AG04450 (cell line): ENCODE measurements at regions not wholly inside any gene's neighbourhood (a gene's known extent, or its start where the extent isn't known, plus 50 kb on each side); places are given as distances from the start of the nearest gene placed in this dataset.

ENCODE experiments used
- CTCF ChIA-PET: fragments of 300-600, 350-600 bp; formaldehyde crosslinking; extraction: SDS; loops from one replicate; lab custom pipeline; 2022; ENCODE audit warnings: antibody characterized with exemption, inconsistent platforms; lab: Charles Lee
- POLR2A ChIA-PET: fragments of 350-600 bp; formaldehyde crosslinking; extraction: SDS; loops from one replicate; lab custom pipeline; 2021; ENCODE audit warnings: antibody characterized with exemption, inconsistent platforms; lab: Yijun Ruan, JAX
- DNase-seq: peaks from one replicate; pipeline ENCODE4 v3.0.0-alpha.2; 2011; ENCODE audit warnings: low read depth, low spot score
- H3K27ac ChIP-seq: one replicate; pipeline ENCODE4 v1.5.1; 2012; ENCODE audit warnings: low read depth, low read length, control low read depth
- H3K27me3 ChIP-seq: one replicate; pipeline ENCODE4 v1.6.0; 2012; ENCODE audit warnings: low read length; ENCODE audit not compliant: control insufficient read depth, insufficient read depth
- H3K4me3 ChIP-seq: 2 replicates; pipeline ENCODE4 v1.5.1; 2011; ENCODE audit warnings: mild to moderate bottlenecking, low read depth, low read length, control low read depth
- H3K9me3 ChIP-seq: 2 replicates; pipeline ENCODE4 v1.5.1; 2012; ENCODE audit warnings: low read length; ENCODE audit not compliant: control insufficient read depth, insufficient read depth
- CTCF ChIP-seq: IDR thresholded peaks from 2 replicates; pipeline ENCODE4 v1.5.1; 2011; ENCODE audit warnings: low read depth, low read length, control low read depth, inconsistent platforms

DNA sequence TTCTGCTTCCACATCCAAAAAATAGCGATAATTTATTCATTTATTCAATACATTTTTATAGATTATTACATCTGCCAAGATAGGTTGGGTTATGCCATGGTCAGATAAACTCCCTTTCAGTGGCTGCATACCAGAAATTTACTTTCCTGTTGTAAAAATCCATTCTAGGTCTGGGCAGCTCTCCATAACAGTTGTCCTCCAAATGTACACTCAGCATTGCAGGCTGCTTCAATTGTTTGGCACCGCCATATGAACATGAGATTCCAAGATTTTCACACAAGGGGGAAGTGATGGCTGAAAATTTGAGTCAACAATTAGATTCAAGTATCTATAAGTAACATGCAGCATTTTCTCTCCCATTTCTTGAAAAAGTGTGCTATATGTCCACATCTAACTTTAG is 568.7 kb downstream of the ETV1 start:
- Histone ChIP-seq H3K27me3 (no peaks in the 10 kb centered on the region), H3K27ac (no peak overlapping the region), H3K4me3 (no peak overlapping the region), H3K9me3 (no peaks in the 10 kb centered on the region; the same call in 1 of the 2 replicates)
- CTCF ChIA-PET: no interaction called here
- no peak for DNase-seq
- no peak for TF ChIP-seq CTCF
- POLR2A ChIA-PET: no interaction called here

GRCh38 chr7:13421776-13422175 is 567.7 kb downstream of the ETV1 start:
- H3K9me3 ChIP-seq: no peaks in the 10 kb centered on the region; the same call in 1 of the 2 replicates
- POLR2A ChIA-PET: no interaction called here
- CTCF ChIA-PET: no interaction called here
- TF ChIP-seq CTCF: no peak
- DNase-seq: no peak
- no peak overlapping the region for H3K27ac ChIP-seq
- no peaks in the 10 kb centered on the region for H3K27me3 ChIP-seq
- H3K4me3 ChIP-seq: no peak overlapping the region

- H3K9me3 ChIP-seq: no peaks in the 10 kb centered on the region
- no peak overlapping the region for H3K4me3 ChIP-seq
- no peak for DNase-seq
- CTCF ChIA-PET: no interaction called here
- POLR2A ChIA-PET: no interaction called here
- H3K27ac ChIP-seq: no peak overlapping the region
- H3K27me3 ChIP-seq: no peaks in the 10 kb centered on the region
- no peak for TF ChIP-seq CTCF
Measured at GRCh38 chr7:13433946-13434345, 555.5 kb downstream of the ETV1 start.

DNA sequence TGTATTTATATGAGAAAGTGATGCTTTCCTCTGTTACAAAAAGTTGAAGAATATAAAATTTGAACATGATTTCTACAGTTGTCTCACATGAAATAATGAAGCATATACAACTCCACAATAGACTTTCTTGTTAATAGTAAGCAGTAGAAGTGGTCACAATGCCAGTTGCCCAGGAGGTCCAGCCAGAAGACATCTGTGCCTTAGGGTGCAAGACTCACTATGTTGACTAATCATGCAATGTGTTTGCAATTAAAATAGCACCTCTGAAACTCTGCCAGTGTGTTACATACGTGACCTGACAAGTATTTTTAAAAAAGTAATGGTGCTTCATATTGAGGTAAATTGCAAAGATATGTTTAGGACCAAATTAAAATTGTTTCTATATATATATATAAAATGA is 547.2 kb downstream of the ETV1 start:
- TF ChIP-seq CTCF: no peak
- Histone ChIP-seq H3K27me3 (no peaks in the 10 kb centered on the region), H3K9me3 (no peaks in the 10 kb centered on the region), H3K27ac (no peak overlapping the region), H3K4me3 (no peak overlapping the region)
- ChIA-PET CTCF (no interaction called here), POLR2A (no interaction called here)
- no peak for DNase-seq

DNA sequence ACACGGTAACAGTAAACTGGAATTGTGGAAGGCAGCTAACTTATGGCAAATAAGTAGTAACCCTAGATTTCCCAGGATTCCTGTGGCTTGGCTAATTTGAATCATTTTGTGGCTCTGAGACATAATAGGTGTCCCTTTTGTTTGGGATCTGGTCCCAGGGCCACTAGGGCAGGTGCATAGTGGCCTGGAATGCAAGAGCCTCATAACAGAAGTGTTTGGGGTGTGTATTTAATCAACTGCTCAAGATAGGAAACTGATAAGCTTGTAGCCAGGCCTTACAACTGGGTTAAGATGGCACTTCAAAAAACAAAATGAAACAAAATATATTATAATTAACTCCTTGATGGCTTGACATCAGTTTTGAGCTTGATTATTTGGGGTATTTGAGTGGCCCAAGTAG is 541.8 kb downstream of the ETV1 start:
- no peak for DNase-seq
- no peak for TF ChIP-seq CTCF
- CTCF ChIA-PET: interaction anchor here (1.0 kb wide), 1 partner anchor 1244 kb away, joined by 4 read pairs; no protein-coding TSS in a partner anchor
- Histone ChIP-seq H3K9me3 (peaks cover 4% of the 10 kb centered on the region; the same call in 1 of the 2 replicates), H3K4me3 (no peak overlapping the region), H3K27me3 (no peaks in the 10 kb centered on the region), H3K27ac (no peak overlapping the region)
- POLR2A ChIA-PET: no interaction called here
